HepG2 (cell line): ENCODE measurements at regions not wholly inside any gene's neighbourhood (a gene's known extent, or its start where the extent isn't known, plus 50 kb on each side); places are given as distances from the start of the nearest gene placed in this dataset.

ENCODE experiments used
- ATAC-seq: fragments of 200-7000 bp; cut with Tn5 transposase; 3 replicates; pipeline ENCODE4 v1.9.1; 2020; ENCODE audit warnings: mild to moderate bottlenecking, moderate library complexity
- BruUV-seq: library from RNA; stranded (reverse); fragments of 400-500 nt; replicated peaks from 2 replicates; lab custom pipeline; 2021; lab: Mats Ljungman, UMichigan
- CTCF ChIA-PET: fragments of 300-600 bp; formaldehyde crosslinking; extraction: SDS; loops from one replicate; lab custom pipeline; 2021; ENCODE audit warnings: low total read pairs, inconsistent platforms, low intra/inter-chr PET ratio; lab: Yijun Ruan, JAX
- POLR2A ChIA-PET: fragments of 350-600 bp; sonication (Branson Sonifier 250); formaldehyde crosslinking; loops from one replicate; lab custom pipeline; 2020; ENCODE audit warnings: antibody characterized with exemption, inconsistent platforms; lab: Yijun Ruan, JAX
- DNase-seq: peaks from one replicate; pipeline ENCODE4 v3.0.0-alpha.2; 2015; ENCODE audit warnings: low spot score
- FAIRE-seq: peaks from 3 replicates; lab custom pipeline; 2011; peaks lifted over from hg19 to GRCh38; lab: Jason Lieb, UNC
- H2AFZ ChIP-seq: one replicate; pipeline ENCODE4 v1.6.1; 2011; ENCODE audit warnings: low read length, inconsistent platforms
- H3K27ac ChIP-seq: fragments of 300-600 bp; 3 replicates; pipeline ENCODE4 v1.8.0; 2011; ENCODE audit warnings: mixed run types, mild to moderate bottlenecking, mixed read lengths, low read length, inconsistent platforms; ENCODE audit not compliant: insufficient read depth; ENCODE audit errors: extremely low read length
- H3K27me3 ChIP-seq, 2 experiments: fragments of 200-600 bp in 1 of 2; 2 replicates in 1 of 2; 3 replicates in 1 of 2; pipeline versions ENCODE4 v1.6.0 to v1.8.0; 2011; ENCODE audit warnings: low read length in 2 of 2, mild to moderate bottlenecking in 2 of 2, moderate library complexity in 2 of 2, inconsistent platforms in 1 of 2; ENCODE audit not compliant: insufficient read depth in 2 of 2, control insufficient read depth in 1 of 2
- H3K36me3 ChIP-seq, 2 experiments: fragments of 200-600 bp in 1 of 2; replicated peaks in 1 of 2; 2 replicates in 1 of 2; 3 replicates in 1 of 2; pipeline versions ENCODE4 v1.5.1 to v1.8.0; 2011; ENCODE audit warnings: low read length in 2 of 2, inconsistent platforms in 1 of 2; ENCODE audit not compliant: insufficient read depth in 2 of 2, control insufficient read depth in 1 of 2
- H3K4me1 ChIP-seq: 2 replicates; pipeline ENCODE4 v1.5.1; 2012; ENCODE audit warnings: low read length, inconsistent platforms; ENCODE audit not compliant: insufficient read depth
- H3K4me2 ChIP-seq: 2 replicates; pipeline ENCODE4 v1.6.0; 2011; ENCODE audit warnings: low read depth, low read length, inconsistent platforms
- H3K4me3 ChIP-seq, 3 experiments: fragments of 200-600 bp in 1 of 3; sonication (generic), shearing (Covaris generic) in 1 of 3; replicated peaks in 1 of 3; 2 replicates each; pipeline ENCODE4 v1.5.1; 2011 to 2016; ENCODE audit warnings: low read length in 3 of 3, inconsistent platforms in 2 of 3, low read depth in 2 of 3, mild to moderate bottlenecking in 2 of 3, control low read depth in 1 of 3, mixed read lengths in 1 of 3; ENCODE audit not compliant: insufficient read depth in 1 of 3
- H3K79me2 ChIP-seq: one replicate; pipeline ENCODE4 v1.6.1; 2011; ENCODE audit warnings: low read length, inconsistent platforms; ENCODE audit not compliant: insufficient read depth
- H3K9ac ChIP-seq: 2 replicates; pipeline ENCODE4 v1.6.0; 2011; ENCODE audit warnings: mild to moderate bottlenecking, low read depth, low read length, inconsistent platforms; ENCODE audit not compliant: insufficient read depth
- H3K9me3 ChIP-seq: 2 replicates; pipeline ENCODE4 v1.5.1; 2012; ENCODE audit warnings: mild to moderate bottlenecking, low read length
- H4K20me1 ChIP-seq: 2 replicates; pipeline ENCODE4 v1.6.0; 2011; ENCODE audit warnings: inconsistent platforms, mild to moderate bottlenecking, low read length, moderate library complexity; ENCODE audit not compliant: insufficient read depth
- ELK4 ChIP-seq: sonication (generic); formaldehyde crosslinking; IDR thresholded peaks from 2 replicates; pipeline ENCODE4 v1.9.0; 2021; ENCODE audit warnings: missing genetic modification reagents, borderline replicate concordance
- NFE2L1 ChIP-seq: sonication (generic); formaldehyde crosslinking; IDR thresholded peaks from 2 replicates; pipeline ENCODE4 v1.4.0; 2020; ENCODE audit warnings: missing genetic modification reagents, mild to moderate bottlenecking, borderline replicate concordance
- NKX3-1 ChIP-seq: sonication (generic); formaldehyde crosslinking; IDR thresholded peaks from 2 replicates; pipeline ENCODE4 v1.5.0; 2020; ENCODE audit warnings: missing genetic modification reagents
- NR3C1 ChIP-seq: sonication (generic); formaldehyde crosslinking; IDR thresholded peaks from 2 replicates; pipeline ENCODE4 v1.4.0; 2020; ENCODE audit warnings: missing genetic modification reagents
- RBAK ChIP-seq: sonication (generic); formaldehyde crosslinking; IDR thresholded peaks from 2 replicates; pipeline ENCODE4 v1.5.1; 2020; ENCODE audit warnings: mild to moderate bottlenecking, missing genetic modification reagents
- ZHX1 ChIP-seq: sonication (generic); formaldehyde crosslinking; IDR thresholded peaks from 2 replicates; pipeline ENCODE4 v1.8.1; 2022; ENCODE audit warnings: low read depth, mild to moderate bottlenecking, missing genetic modification reagents
- ZNF18 ChIP-seq: sonication (generic); formaldehyde crosslinking; IDR thresholded peaks from 2 replicates; pipeline ENCODE4 v1.8.0; 2022; ENCODE audit warnings: mild to moderate bottlenecking, missing genetic modification reagents; ENCODE audit not compliant: insufficient replicate concordance
- ZNF589 ChIP-seq: sonication (generic); formaldehyde crosslinking; conservative IDR thresholded peaks from 2 replicates; pipeline ENCODE4 v1.8.0; 2022; ENCODE audit warnings: mild to moderate bottlenecking, moderate library complexity, missing genetic modification reagents
- ZNF597 ChIP-seq: sonication (generic); formaldehyde crosslinking; IDR thresholded peaks from 2 replicates; pipeline ENCODE4 v1.5.0; 2020; ENCODE audit warnings: missing genetic modification reagents
- WGBS: methylation state at CpG from one replicate; pipeline ENCODE4 v1.1.6; 2017; ENCODE audit warnings: low lambda C conversion rate; 5-methylcytosine and 5-hydroxymethylcytosine counted together
- in situ Hi-C: cut with HindIII; loops from 2 replicates; pipeline ENCODE4 v1.10.0; 2017; ENCODE audit warnings: low pct_unique_long_range_greater_than_20kb; ENCODE audit not compliant: extremely low pct_ligation_motif_present
- intact Hi-C: fragments of 100-400 bp; cut with micrococcal nuclease; formaldehyde crosslinking; loops from one replicate; pipeline ENCODE4 v1.10.0; 2022; ENCODE audit not compliant: unreplicated experiment

GRCh38 chr2:59690849-59691248 lies 862.6 kb downstream of the BCL11A start:
- BruUV-seq: no TSS peak
- no peak overlapping the region for H3K4me2 ChIP-seq
- ATAC-seq (no peak), FAIRE-seq (no peak), DNase-seq (no peak)
- TF ChIP-seq ELK4 (CRISPR knock-in tag) (no peak), ZNF589 (CRISPR knock-in tag) (no peak), NR3C1 (CRISPR knock-in tag) (no peak), NKX3-1 (CRISPR knock-in tag) (no peak), RBAK (no peak), ZNF597 (CRISPR knock-in tag) (no peak), ZNF18 (CRISPR knock-in tag) (no peak), ZHX1 (CRISPR knock-in tag) (no peak), NFE2L1 (CRISPR knock-in tag) (no peak)
- H2AFZ ChIP-seq: no peak overlapping the region
- no peaks in the 10 kb centered on the region for H3K36me3 ChIP-seq
- under 1% methylated on average over 4 of the region's 4 CpGs for WGBS
- intact Hi-C loops (no loop called here), in situ Hi-C loops (no loop called here)
- CTCF ChIA-PET: no interaction called here
- H3K9ac ChIP-seq: no peak overlapping the region
- no peaks in the 10 kb centered on the region for H3K27me3 ChIP-seq
- no peaks in the 10 kb centered on the region for H4K20me1 ChIP-seq
- H3K4me1 ChIP-seq: no peaks in the 10 kb centered on the region
- no peaks in the 10 kb centered on the region for H3K79me2 ChIP-seq
- peaks cover 11% of the 10 kb centered on the region for H3K9me3 ChIP-seq
- no peak overlapping the region for H3K27ac ChIP-seq
- no peak overlapping the region for H3K4me3 ChIP-seq
- POLR2A ChIA-PET: no interaction called here
